ENCODE measurements at regions not wholly inside any gene's neighbourhood (a gene's known extent, or its start where the extent isn't known, plus 50 kb on each side); places are given as distances from the start of the nearest gene placed in this dataset.

- H3K4me3 ChIP-seq (ENCODE audit: insufficient read depth, low read length, poor library complexity, severe bottlenecking), result no peak overlapping the region
- H4K20me1 ChIP-seq (ENCODE audit: low read depth, low read length), result no peaks in the 10 kb centered on the region
- no peaks in the 10 kb centered on the region for H3F3A ChIP-seq (ENCODE audit: insufficient read depth)
- no peak overlapping the region for H3K27ac ChIP-seq (ENCODE audit: low read depth, low read length)
- no peaks in the 10 kb centered on the region for H3K9me2 ChIP-seq (replicated peaks; ENCODE audit: insufficient read depth, low read length)
- no peaks in the 10 kb centered on the region for H3K9me3 ChIP-seq (ENCODE audit: insufficient read depth, low read length)
- H3K36me3 ChIP-seq (ENCODE audit: low read length), result no peaks in the 10 kb centered on the region
- H2AFZ ChIP-seq (ENCODE audit: low read depth, low read length, severe bottlenecking), result no peak overlapping the region
- no peak for TF ChIP-seq CTCF (IDR thresholded peaks at IDR 0.05; ENCODE audit: insufficient read depth, low read length, poor library complexity, severe bottlenecking)
- TF ChIP-seq EZH2phosphoT487 (conservative IDR thresholded peaks at IDR 0.05; ENCODE audit: low read length), result no peak
- H3K9ac ChIP-seq (ENCODE audit: low read length), result no peak overlapping the region
- no peaks in the 10 kb centered on the region for H3K27me3 ChIP-seq (ENCODE audit: low read length)
- no peak overlapping the region for H3K4me2 ChIP-seq (ENCODE audit: low read depth, low read length, poor library complexity, severe bottlenecking)
- H3K79me2 ChIP-seq (ENCODE audit: insufficient read depth, low read length), result no peaks in the 10 kb centered on the region
These were observed 169.7 kb downstream of the NXPE2 start for GRCh38 chr11:114848027-114848426.

DNA sequence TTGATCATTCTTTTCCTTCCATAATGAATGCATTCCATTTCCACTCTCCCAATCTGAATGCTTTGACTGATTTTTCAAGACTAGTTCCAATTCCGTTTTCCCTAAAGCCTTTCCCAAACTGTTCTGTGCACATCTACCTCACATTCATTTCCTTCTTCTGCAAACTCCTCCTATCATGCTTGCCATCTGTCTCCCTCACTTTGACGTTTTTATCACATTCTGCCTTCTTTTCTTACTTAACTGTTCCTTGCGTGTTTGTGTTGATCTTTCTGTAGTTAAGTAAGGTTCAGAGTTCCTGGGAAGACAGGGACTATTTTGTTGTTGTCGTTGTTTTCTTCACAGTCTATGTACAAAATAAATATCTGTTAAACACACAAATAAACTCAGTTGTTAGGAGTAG, 179.0 kb downstream of the NXPE2 start:
- no peak for TF ChIP-seq CTCF (IDR thresholded peaks at IDR 0.05; ENCODE audit: insufficient read depth, low read length, poor library complexity, severe bottlenecking)
- no peak for TF ChIP-seq EZH2phosphoT487 (conservative IDR thresholded peaks at IDR 0.05; ENCODE audit: low read length)
- H3F3A ChIP-seq (ENCODE audit: insufficient read depth), result no peaks in the 10 kb centered on the region
- no peaks in the 10 kb centered on the region for H4K20me1 ChIP-seq (ENCODE audit: low read depth, low read length)
- no peaks in the 10 kb centered on the region for H3K36me3 ChIP-seq (ENCODE audit: low read length)
- H3K9ac ChIP-seq (ENCODE audit: low read length), result no peak overlapping the region
- H3K4me3 ChIP-seq (ENCODE audit: insufficient read depth, low read length, poor library complexity, severe bottlenecking), result no peak overlapping the region
- H3K4me2 ChIP-seq (ENCODE audit: low read depth, low read length, poor library complexity, severe bottlenecking), result no peak overlapping the region
- no peaks in the 10 kb centered on the region for H3K79me2 ChIP-seq (ENCODE audit: insufficient read depth, low read length)
- H2AFZ ChIP-seq (ENCODE audit: low read depth, low read length, severe bottlenecking), result no peak overlapping the region
- H3K27me3 ChIP-seq (ENCODE audit: low read length), result no peaks in the 10 kb centered on the region
- no peak overlapping the region for H3K27ac ChIP-seq (ENCODE audit: low read depth, low read length)
- no peaks in the 10 kb centered on the region for H3K9me2 ChIP-seq (replicated peaks; ENCODE audit: insufficient read depth, low read length)
- H3K9me3 ChIP-seq (ENCODE audit: insufficient read depth, low read length), result no peaks in the 10 kb centered on the region

GRCh38 chr11:114864896-114865295, 186.6 kb downstream of the NXPE2 start:
- H3K4me3 ChIP-seq (ENCODE audit: insufficient read depth, low read length, poor library complexity, severe bottlenecking), result no peak overlapping the region
- no peaks in the 10 kb centered on the region for H3F3A ChIP-seq (ENCODE audit: insufficient read depth)
- H2AFZ ChIP-seq (ENCODE audit: low read depth, low read length, severe bottlenecking), result no peak overlapping the region
- H4K20me1 ChIP-seq (ENCODE audit: low read depth, low read length), result no peaks in the 10 kb centered on the region
- no peaks in the 10 kb centered on the region for H3K27me3 ChIP-seq (ENCODE audit: low read length)
- H3K9me2 ChIP-seq (replicated peaks; ENCODE audit: insufficient read depth, low read length), result no peaks in the 10 kb centered on the region
- H3K4me2 ChIP-seq (ENCODE audit: low read depth, low read length, poor library complexity, severe bottlenecking), result no peak overlapping the region
- H3K27ac ChIP-seq (ENCODE audit: low read depth, low read length), result no peak overlapping the region
- H3K9ac ChIP-seq (ENCODE audit: low read length), result no peak overlapping the region
- H3K79me2 ChIP-seq (ENCODE audit: insufficient read depth, low read length), result no peaks in the 10 kb centered on the region
- no peaks in the 10 kb centered on the region for H3K36me3 ChIP-seq (ENCODE audit: low read length)
- no peak for TF ChIP-seq EZH2phosphoT487 (conservative IDR thresholded peaks at IDR 0.05; ENCODE audit: low read length)
- no peak for TF ChIP-seq CTCF (IDR thresholded peaks at IDR 0.05; ENCODE audit: insufficient read depth, low read length, poor library complexity, severe bottlenecking)
- no peaks in the 10 kb centered on the region for H3K9me3 ChIP-seq (ENCODE audit: insufficient read depth, low read length)

DNA sequence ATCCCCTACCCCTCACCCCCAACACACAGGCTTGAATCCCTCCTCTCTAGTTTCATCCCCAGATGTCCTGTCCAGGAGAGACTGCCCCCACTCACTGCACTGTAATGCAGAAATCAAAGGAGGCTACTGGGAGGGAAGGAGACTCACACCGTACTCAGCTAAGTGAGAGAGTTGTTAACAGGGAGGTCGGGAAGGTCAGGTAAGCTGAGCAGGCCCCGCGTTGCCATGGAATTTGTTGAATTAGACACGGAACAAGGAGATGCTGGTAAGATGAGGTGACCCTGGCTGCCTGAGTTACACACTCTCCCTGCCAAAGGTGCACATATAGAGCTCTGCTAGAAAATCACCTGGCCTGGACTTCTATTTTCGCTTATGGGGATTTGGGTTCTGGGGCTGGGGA, 197.9 kb downstream of the NXPE2 start:
- Histone ChIP-seq H2AFZ (ENCODE audit: low read depth, low read length, severe bottlenecking) (no peak overlapping the region), H3K9me2 (replicated peaks; ENCODE audit: insufficient read depth, low read length) (no peaks in the 10 kb centered on the region), H3K4me2 (ENCODE audit: low read depth, low read length, poor library complexity, severe bottlenecking) (no peak overlapping the region), H3K36me3 (ENCODE audit: low read length) (no peaks in the 10 kb centered on the region), H3K27ac (ENCODE audit: low read depth, low read length) (no peak overlapping the region), H4K20me1 (ENCODE audit: low read depth, low read length) (no peaks in the 10 kb centered on the region), H3K27me3 (ENCODE audit: low read length) (no peaks in the 10 kb centered on the region), H3F3A (ENCODE audit: insufficient read depth) (no peaks in the 10 kb centered on the region), H3K9me3 (ENCODE audit: insufficient read depth, low read length) (no peaks in the 10 kb centered on the region), H3K9ac (ENCODE audit: low read length) (no peak overlapping the region), H3K79me2 (ENCODE audit: insufficient read depth, low read length) (no peaks in the 10 kb centered on the region), H3K4me3 (ENCODE audit: insufficient read depth, low read length, poor library complexity, severe bottlenecking) (no peak overlapping the region)
- TF ChIP-seq CTCF (IDR thresholded peaks at IDR 0.05; ENCODE audit: insufficient read depth, low read length, poor library complexity, severe bottlenecking) (no peak), EZH2phosphoT487 (conservative IDR thresholded peaks at IDR 0.05; ENCODE audit: low read length) (no peak)

All from SU-DHL-6 (cell line).